COLO829 (cell line): ENCODE measurements at regions not wholly inside any gene's neighbourhood (a gene's known extent, or its start where the extent isn't known, plus 50 kb on each side); places are given as distances from the start of the nearest gene placed in this dataset.

Experiments
- DNase-seq: peaks from one replicate; pipeline ENCODE4 v3.0.0; 2012; ENCODE audit warnings: low spot score

- no peak for DNase-seq
These were observed 186.7 kb downstream of the CXCL12 start for GRCh38 chr10:44198096-44198779.

- DNase-seq: no peak
These were observed 187.3 kb downstream of the CXCL12 start for GRCh38 chr10:44197646-44198045.

GRCh38 chr10:44196336-44196735 is 188.6 kb downstream of the CXCL12 start:
- DNase-seq: no peak

GRCh38 chr10:44196008-44196320 is 188.9 kb downstream of the CXCL12 start:
- DNase-seq: no peak

GRCh38 chr10:44195112-44196007 is 189.5 kb downstream of the CXCL12 start:
- DNase-seq: no peak

DNA sequence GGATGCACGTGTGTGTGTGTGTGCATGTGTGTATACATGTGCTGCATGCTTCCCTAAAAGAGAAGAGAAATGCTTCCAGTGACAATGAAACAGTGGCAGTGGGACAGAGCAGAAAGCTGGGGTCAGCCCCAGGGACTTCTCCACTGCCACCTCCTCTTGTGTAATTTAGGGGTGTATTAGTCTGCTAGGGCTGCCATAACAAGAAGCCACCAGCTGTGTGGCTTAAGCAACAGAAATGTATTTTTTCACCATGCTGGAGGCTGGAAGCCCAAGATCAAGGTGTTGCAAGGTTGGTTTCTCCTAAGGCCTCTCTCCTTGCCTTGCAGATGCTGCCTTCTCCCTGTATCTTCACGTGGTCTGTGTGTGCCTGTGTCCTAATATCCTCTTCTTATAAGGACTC is 190.5 kb downstream of the CXCL12 start:
- no peak for DNase-seq

GRCh38 chr10:44193567-44194220 is 191.2 kb downstream of the CXCL12 start:
- DNase-seq: no peak

DNA sequence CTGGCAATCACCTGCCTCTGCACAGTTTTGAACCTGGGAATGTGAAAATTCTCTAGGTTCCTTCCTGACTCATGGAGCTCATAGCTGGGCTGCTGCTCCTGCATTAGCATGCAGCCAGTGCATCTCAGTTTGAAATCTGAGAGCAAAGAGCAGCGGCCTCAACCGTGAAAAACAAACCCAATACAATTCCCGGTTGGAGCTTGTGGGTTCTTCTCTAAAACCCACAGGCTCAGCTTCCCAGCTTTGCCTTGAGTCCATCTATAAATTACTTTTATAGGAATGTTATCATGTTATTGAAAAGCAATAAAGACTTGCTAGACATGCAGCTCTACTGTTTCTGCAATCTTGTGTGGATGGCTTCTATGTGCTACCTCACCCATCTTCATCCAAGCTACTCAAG is 191.7 kb downstream of the CXCL12 start:
- no peak for DNase-seq

- no peak for DNase-seq
These were observed 192.5 kb downstream of the CXCL12 start for GRCh38 chr10:44192435-44192834.

- DNase-seq: no peak
These were observed 194.4 kb downstream of the CXCL12 start for GRCh38 chr10:44190541-44190940.

DNA sequence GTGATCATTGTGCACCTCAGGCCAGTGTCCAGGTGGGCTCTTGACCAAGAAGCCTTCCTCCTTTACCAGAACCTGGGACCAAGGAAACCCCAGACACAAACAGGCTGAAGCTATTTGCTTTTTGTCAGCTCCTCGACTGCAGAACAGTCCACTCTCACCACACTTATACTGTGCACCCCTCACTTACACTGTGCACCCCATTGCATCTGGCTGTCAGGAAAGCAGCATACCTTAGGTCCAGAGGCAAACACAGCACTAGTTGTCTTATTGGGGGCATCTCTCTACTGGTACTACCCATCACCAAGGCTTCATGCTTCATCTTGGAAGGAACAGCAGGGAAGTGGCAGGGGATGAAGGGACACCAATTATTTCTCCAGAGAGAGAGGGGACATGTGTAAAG is 198.1 kb downstream of the CXCL12 start:
- DNase-seq: no peak

GRCh38 chr10:44186150-44186549 is 198.7 kb downstream of the CXCL12 start:
- no peak for DNase-seq

- no peak for DNase-seq
These were observed 199.6 kb downstream of the CXCL12 start for GRCh38 chr10:44185315-44185666.

DNA sequence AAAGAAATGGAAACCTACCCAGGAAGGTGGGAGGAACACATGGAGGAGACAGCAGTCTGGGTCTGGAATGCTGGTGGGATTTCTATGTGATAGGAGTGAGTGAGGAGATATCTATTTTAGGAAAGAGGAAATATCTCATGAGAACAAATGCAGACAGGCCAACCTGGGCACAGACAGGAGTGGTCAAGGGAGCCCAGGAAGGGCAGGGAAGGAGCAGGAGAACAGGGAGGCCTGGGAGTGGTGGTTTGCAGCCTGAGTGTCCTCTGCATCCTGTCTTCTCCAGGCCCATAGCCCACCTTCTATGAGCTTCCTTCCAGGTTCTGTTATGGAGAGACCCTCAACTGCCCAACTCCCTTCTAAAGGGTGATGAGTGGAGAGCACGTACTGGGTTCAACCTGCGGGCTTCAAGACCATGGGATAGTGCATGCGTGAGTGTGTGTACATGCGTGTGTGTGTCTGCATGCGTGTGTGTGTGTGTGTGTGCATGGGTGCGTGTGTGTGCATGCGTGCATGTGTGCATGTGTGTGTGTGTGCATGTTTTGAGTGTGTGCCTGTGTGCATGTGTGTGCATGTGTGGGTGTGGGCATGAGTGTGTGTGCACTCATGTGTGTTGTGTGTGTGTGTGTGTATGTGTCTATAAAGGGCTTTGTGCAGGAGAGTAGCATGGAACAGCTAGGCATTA is 200.1 kb downstream of the CXCL12 start:
- DNase-seq: no peak

DNA sequence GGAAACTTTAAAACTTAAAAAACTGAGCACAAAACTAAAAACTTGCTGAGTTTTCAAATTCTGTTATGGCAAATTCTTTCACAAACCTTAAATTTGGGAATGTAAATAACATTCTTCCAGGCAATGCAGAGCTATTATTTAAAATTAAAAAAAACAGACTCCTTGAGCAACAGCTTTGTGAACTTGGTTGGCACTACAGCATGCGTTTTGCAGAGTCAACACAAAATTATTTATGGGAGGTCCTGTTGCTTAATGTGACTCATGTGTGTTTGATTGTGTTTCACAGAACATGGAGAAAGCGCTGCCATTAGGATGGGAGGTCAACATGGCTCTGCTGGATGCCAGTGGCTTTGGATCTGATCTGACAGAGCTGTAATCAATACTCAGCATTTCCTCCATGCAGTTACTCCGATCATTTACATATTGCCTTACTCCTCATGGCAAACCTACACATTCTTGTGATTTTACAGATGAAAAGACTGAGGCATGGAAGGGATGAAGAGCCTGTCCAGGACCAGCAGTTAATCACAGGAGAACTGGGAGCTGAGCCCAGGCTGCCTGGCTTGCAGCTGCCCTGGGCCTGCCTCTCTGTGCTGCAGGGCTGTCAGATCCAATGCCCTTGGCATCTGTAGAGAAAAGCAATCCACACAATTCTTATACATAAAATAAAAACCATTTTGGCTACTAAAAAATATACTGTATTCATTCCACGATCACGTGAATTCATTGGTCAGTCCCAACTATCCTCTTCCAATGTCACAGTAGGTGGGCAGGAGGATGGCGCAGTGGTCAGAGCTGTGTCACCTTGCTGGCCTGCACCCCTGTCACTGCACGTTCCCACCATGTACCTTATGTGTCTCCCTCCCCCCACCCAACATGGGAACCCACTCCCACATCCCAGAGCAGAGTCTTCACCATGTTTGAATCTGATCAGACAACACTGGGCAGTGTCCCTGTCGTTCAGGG is 200.9 kb downstream of the CXCL12 start:
- no peak for DNase-seq

- DNase-seq: no peak
These were observed 202.0 kb downstream of the CXCL12 start for GRCh38 chr10:44182909-44183308.

DNA sequence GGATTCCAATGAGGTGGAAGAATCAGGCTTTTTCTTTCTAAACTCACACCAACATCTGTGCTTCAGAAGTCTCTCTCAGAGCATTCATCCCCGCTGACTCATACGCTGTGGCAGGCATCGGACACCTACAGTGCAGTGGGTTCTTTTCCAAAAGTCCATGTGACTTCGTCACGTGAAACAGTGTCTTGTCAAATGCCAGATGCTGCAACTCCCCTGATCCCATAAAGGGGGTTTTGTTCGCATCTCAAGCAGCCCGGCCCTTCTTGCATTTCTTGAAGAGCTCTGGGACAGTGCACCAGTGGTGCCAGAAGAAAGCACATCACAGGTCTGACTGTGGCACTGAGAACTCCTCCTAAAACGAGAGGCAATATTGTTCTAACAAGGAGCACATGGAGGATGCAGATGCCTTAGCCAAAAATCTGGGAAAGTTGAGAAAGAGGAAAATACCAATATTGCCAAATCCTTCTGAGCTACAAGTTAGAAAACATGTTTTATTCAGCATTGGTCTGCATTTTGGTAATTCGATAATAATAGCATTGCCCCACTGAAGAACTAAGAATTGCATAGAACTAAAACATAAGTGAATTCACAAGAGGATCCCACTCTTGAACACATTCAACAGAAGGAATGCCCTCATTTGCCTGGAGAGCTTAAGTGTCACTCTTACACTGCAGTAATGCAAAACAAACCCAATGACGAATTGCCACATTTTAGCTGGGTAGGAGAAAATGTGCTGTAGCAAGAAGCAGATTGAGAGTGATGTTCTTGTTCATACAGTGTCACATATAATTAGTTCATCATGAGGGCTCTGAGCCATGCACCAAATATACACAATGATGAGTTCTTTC is 204.4 kb downstream of the CXCL12 start:
- DNase-seq: peak; percentile 44

DNA sequence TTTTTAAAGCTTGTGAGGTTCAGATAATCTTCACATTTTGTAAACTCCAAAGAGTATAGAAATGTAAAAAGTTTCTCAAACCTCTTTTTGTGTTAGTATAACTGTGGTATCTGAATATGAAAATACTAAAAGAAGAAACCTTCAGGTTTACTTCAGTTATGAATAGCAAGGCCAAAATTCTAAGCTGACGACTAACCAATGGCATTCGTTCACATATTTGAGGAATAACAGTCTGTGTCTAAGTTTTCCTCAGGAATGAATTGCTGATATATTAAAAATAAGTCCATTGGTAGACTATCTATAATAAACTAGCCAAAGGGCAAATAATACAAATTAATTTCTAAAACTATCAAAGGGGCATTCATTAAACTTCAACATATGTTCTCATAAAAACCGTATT is 206.0 kb downstream of the CXCL12 start:
- DNase-seq: no peak

DNA sequence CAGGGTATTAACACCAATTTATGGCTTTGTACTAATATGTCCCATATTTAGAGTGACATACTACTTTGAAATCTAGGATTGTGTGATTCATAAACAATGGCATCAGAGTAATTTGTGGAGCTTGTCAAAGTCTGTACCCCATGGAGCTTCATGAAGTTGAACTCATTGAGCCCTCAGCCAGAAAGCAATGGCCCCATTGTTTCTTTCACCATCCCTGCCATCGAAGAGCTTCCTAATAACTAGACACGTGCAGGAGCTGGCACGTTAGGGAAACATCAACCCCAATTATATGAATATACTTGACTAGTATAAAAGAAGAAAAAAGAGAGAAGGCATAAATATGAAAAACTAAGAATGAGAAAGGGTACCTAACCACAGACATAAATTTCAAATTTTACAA is 206.6 kb downstream of the CXCL12 start:
- no peak for DNase-seq

DNA sequence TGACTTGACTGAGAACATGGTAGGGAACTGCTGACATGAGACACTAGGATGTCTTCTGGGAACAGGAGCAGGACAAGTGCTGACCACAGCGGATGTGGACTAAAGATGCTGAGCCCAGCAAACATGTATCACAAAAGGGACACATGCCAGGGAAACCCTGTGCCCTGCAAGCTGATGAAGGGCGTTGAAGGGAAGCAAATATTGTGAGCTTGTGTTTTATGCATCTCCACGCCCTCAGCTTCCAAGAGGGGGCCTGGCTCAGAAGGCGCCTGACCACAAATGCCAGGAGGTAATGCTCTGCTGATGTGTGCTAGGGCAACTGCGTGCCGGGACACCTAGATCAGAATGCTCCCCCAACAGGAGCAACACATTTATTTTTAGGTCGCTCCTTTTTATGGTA is 207.3 kb downstream of the CXCL12 start:
- no peak for DNase-seq

GRCh38 chr10:44176311-44176710 is 208.6 kb downstream of the CXCL12 start:
- no peak for DNase-seq
